GM12892 (cell line): ENCODE measurements at regions not wholly inside any gene's neighbourhood (a gene's known extent, or its start where the extent isn't known, plus 50 kb on each side); places are given as distances from the start of the nearest gene placed in this dataset.

Source experiments
- DNase-seq: peaks from one replicate; pipeline ENCODE4 v3.0.0; 2011; ENCODE audit not compliant: insufficient read length
- FAIRE-seq: peaks from 2 replicates; lab custom pipeline; 2011; peaks lifted over from hg19 to GRCh38; lab: Jason Lieb, UNC
- POLR2A ChIP-seq: IDR thresholded peaks from 2 replicates; pipeline ENCODE4 v1.6.1; 2011; ENCODE audit warnings: low read depth, low read length, control low read depth
- POLR2AphosphoS5 ChIP-seq: IDR thresholded peaks from 2 replicates; pipeline ENCODE4 v1.6.1; 2011; ENCODE audit warnings: low read depth, low read length, control low read depth
- TAF1 ChIP-seq: IDR thresholded peaks from 2 replicates; pipeline ENCODE4 v1.6.1; 2011; ENCODE audit warnings: low read depth, mild to moderate bottlenecking, control low read depth, low read length, borderline replicate concordance

- FAIRE-seq (no peak), DNase-seq (no peak)
- TF ChIP-seq TAF1 (no peak), POLR2A (no peak), POLR2AphosphoS5 (no peak)
Measured at GRCh38 chr2:38218995-38219394, 143.0 kb upstream of the CYP1B1 start.

GRCh38 chr2:38218591-38218991 is 142.6 kb upstream of the CYP1B1 start:
- no peak for FAIRE-seq
- no peak for DNase-seq
- TF ChIP-seq TAF1 (no peak), POLR2AphosphoS5 (no peak), POLR2A (no peak)

- FAIRE-seq (no peak), DNase-seq (no peak)
- TF ChIP-seq POLR2A: no peak
- no peak for TF ChIP-seq TAF1
- TF ChIP-seq POLR2AphosphoS5: no peak
Measured at GRCh38 chr2:38217401-38218188, 141.6 kb upstream of the CYP1B1 start.

GRCh38 chr2:38216886-38217285 is 140.9 kb upstream of the CYP1B1 start:
- DNase-seq (no peak), FAIRE-seq (no peak)
- TF ChIP-seq TAF1 (no peak), POLR2A (no peak), POLR2AphosphoS5 (no peak)

- no peak for TF ChIP-seq POLR2A
- TF ChIP-seq TAF1: no peak
- TF ChIP-seq POLR2AphosphoS5: no peak
- DNase-seq (no peak), FAIRE-seq (no peak)
Measured at GRCh38 chr2:38215993-38216392, 140.0 kb upstream of the CYP1B1 start.

- FAIRE-seq (no peak), DNase-seq (no peak)
- TF ChIP-seq TAF1 (no peak), POLR2A (no peak), POLR2AphosphoS5 (no peak)
Measured at GRCh38 chr2:38215522-38215921, 139.6 kb upstream of the CYP1B1 start.

- FAIRE-seq: no peak
- TF ChIP-seq POLR2AphosphoS5 (no peak), POLR2A (no peak)
- DNase-seq: no peak
Measured at GRCh38 chr2:38214209-38214717, 138.3 kb upstream of the CYP1B1 start.

GRCh38 chr2:38213619-38214167 is 137.7 kb upstream of the CYP1B1 start:
- no peak for FAIRE-seq
- TF ChIP-seq TAF1 (no peak), POLR2AphosphoS5 (no peak), POLR2A (no peak)
- DNase-seq: no peak

- DNase-seq: no peak
- no peak for FAIRE-seq
- TF ChIP-seq POLR2AphosphoS5: no peak
- TF ChIP-seq POLR2A: no peak
- no peak for TF ChIP-seq TAF1
Measured at GRCh38 chr2:38212312-38212711, 136.4 kb upstream of the CYP1B1 start.

GRCh38 chr2:38207168-38207567 is 131.2 kb upstream of the CYP1B1 start:
- FAIRE-seq (no peak), DNase-seq (no peak)
- TF ChIP-seq TAF1: no peak
- no peak for TF ChIP-seq POLR2A
- TF ChIP-seq POLR2AphosphoS5: no peak

GRCh38 chr2:38203446-38203810 is 127.5 kb upstream of the CYP1B1 start:
- no peak for DNase-seq
- no peak for FAIRE-seq
- TF ChIP-seq TAF1 (no peak), POLR2AphosphoS5 (no peak), POLR2A (no peak)

GRCh38 chr2:38202713-38203445 is 126.9 kb upstream of the CYP1B1 start:
- DNase-seq (no peak), FAIRE-seq (no peak)
- no peak for TF ChIP-seq POLR2A
- no peak for TF ChIP-seq TAF1
- no peak for TF ChIP-seq POLR2AphosphoS5
